Vagina (tissue), 2 donors: ENCODE measurements at regions not wholly inside any gene's neighbourhood (a gene's known extent, or its start where the extent isn't known, plus 50 kb on each side); places are given as distances from the start of the nearest gene placed in this dataset.
"Not testable (repeated sequence)": the region's sequence is repeated elsewhere in the genome, so short reads cannot be mapped to it uniquely, and the experiment has no call there.

Source experiments
- POLR2A ChIP-seq, 2 donors: fragments of 450-650 bp; IDR thresholded peaks; one replicate each; pipeline ENCODE4 v1.6.1; 2017; ENCODE audit warnings: antibody characterized with exemption in 2 of 2, mild to moderate bottlenecking in 2 of 2, moderate library complexity in 2 of 2
- POLR2AphosphoS5 ChIP-seq, 2 donors: sonication (generic); formaldehyde crosslinking; IDR thresholded peaks; one replicate each; pipeline ENCODE4 v1.9.0; 2017; ENCODE audit warnings: antibody characterized with exemption in 2 of 2, mild to moderate bottlenecking in 2 of 2, low read depth in 1 of 2; ENCODE audit not compliant: insufficient read depth in 1 of 2
- TF ChIP-seq, protein P1 (sequence below), 3 experiments: fragments of 450-650 bp in 2 of 3; fragments of 200-600 bp in 1 of 3; sonication (generic) in 1 of 3; IDR thresholded peaks; one replicate each; pipeline ENCODE4 v1.5.1; 2017 to 2019; ENCODE audit warnings: antibody characterized with exemption in 3 of 3, mild to moderate bottlenecking in 2 of 3, moderate library complexity in 2 of 3

DNA sequence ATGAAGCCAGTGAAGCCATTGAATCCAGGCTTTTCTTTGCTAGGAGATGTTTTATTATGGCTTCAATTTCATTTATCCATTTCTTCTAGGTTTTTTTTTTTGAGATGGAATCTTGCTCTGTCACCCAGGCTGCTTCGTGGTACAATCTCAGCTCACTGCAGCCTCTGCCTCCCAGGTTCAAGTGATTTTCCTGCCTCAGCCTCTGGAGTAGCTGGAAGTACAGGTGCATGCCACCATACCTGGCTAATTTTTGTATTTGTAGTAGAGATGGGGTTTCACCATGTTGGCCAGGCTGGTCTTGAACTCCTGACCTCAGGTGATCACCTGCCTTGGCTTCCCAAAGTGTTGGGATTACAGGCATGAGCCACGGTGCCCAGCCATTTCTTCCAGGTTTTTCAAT, 171.6 kb downstream of the CWH43 start:
- TF ChIP-seq, protein P1, sequence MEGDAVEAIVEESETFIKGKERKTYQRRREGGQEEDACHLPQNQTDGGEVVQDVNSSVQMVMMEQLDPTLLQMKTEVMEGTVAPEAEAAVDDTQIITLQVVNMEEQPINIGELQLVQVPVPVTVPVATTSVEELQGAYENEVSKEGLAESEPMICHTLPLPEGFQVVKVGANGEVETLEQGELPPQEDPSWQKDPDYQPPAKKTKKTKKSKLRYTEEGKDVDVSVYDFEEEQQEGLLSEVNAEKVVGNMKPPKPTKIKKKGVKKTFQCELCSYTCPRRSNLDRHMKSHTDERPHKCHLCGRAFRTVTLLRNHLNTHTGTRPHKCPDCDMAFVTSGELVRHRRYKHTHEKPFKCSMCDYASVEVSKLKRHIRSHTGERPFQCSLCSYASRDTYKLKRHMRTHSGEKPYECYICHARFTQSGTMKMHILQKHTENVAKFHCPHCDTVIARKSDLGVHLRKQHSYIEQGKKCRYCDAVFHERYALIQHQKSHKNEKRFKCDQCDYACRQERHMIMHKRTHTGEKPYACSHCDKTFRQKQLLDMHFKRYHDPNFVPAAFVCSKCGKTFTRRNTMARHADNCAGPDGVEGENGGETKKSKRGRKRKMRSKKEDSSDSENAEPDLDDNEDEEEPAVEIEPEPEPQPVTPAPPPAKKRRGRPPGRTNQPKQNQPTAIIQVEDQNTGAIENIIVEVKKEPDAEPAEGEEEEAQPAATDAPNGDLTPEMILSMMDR (IDR thresholded peaks at IDR 0.05), result not testable (repeated sequence)
- TF ChIP-seq POLR2A (IDR thresholded peaks at IDR 0.05); POLR2AphosphoS5 (IDR thresholded peaks at IDR 0.05; ENCODE audit: insufficient read depth in 1 of 2, low read depth in 1 of 2): not testable (repeated sequence)
